ENCODE measurements at regions not wholly inside any gene's neighbourhood (a gene's known extent, or its start where the extent isn't known, plus 50 kb on each side); places are given as distances from the start of the nearest gene placed in this dataset.

DNA sequence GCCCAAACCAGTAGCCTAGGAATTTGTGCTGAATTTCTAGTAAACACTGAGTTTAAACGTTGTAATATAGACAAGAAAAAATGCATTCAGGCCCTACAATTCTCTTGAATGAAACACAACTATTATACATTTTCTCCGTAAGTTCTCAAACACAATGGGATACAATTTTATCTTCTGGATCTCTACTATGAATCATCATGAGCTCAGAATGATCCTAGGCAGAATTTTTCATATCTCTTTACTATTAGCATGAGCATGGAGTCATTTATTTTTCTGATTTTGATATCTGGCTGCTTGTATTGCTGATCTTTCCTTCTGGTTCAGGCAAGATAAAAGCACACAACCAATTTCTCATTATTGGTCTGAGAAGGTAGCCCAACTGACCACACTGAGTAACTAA is 1123.4 kb upstream of the RAG2 start:
- Histone ChIP-seq H3K27me3 (ENCODE audit: insufficient read depth, low read depth, low read length) (no peaks in the 10 kb centered on the region), H3F3A (ENCODE audit: insufficient read depth, low read length, poor library complexity, severe bottlenecking) (no peaks in the 10 kb centered on the region), H4K20me1 (ENCODE audit: insufficient read depth) (no peaks in the 10 kb centered on the region), H2AFZ (ENCODE audit: low read depth, low read length) (no peak overlapping the region), H3K4me2 (ENCODE audit: low read length) (no peak overlapping the region), H3K27ac (ENCODE audit: low read length) (no peak overlapping the region), H3K79me2 (replicated peaks; ENCODE audit: insufficient read depth, low read length) (no peaks in the 10 kb centered on the region), H3K9ac (ENCODE audit: low read length) (no peak overlapping the region), H3K36me3 (ENCODE audit: insufficient read depth, low read length) (no peaks in the 10 kb centered on the region), H3K9me3 (ENCODE audit: low read length) (no peaks in the 10 kb centered on the region), H3K9me2 (ENCODE audit: insufficient read depth, low read length) (no peaks in the 10 kb centered on the region), H3K4me3 (ENCODE audit: low read length) (no peak overlapping the region)
- TF ChIP-seq, protein P1, sequence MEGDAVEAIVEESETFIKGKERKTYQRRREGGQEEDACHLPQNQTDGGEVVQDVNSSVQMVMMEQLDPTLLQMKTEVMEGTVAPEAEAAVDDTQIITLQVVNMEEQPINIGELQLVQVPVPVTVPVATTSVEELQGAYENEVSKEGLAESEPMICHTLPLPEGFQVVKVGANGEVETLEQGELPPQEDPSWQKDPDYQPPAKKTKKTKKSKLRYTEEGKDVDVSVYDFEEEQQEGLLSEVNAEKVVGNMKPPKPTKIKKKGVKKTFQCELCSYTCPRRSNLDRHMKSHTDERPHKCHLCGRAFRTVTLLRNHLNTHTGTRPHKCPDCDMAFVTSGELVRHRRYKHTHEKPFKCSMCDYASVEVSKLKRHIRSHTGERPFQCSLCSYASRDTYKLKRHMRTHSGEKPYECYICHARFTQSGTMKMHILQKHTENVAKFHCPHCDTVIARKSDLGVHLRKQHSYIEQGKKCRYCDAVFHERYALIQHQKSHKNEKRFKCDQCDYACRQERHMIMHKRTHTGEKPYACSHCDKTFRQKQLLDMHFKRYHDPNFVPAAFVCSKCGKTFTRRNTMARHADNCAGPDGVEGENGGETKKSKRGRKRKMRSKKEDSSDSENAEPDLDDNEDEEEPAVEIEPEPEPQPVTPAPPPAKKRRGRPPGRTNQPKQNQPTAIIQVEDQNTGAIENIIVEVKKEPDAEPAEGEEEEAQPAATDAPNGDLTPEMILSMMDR (IDR thresholded peaks at IDR 0.05; ENCODE audit: poor library complexity, severe bottlenecking), result no peak
- TF ChIP-seq MXI1 (conservative IDR thresholded peaks at IDR 0.05; ENCODE audit: poor library complexity, severe bottlenecking) (no peak), SMC3 (conservative IDR thresholded peaks at IDR 0.05; ENCODE audit: poor library complexity) (no peak), RAD21 (conservative IDR thresholded peaks at IDR 0.05) (no peak), POLR2AphosphoS5 (IDR thresholded peaks at IDR 0.05) (no peak), TAF1 (IDR thresholded peaks at IDR 0.05; ENCODE audit: low read depth) (no peak)

DNA sequence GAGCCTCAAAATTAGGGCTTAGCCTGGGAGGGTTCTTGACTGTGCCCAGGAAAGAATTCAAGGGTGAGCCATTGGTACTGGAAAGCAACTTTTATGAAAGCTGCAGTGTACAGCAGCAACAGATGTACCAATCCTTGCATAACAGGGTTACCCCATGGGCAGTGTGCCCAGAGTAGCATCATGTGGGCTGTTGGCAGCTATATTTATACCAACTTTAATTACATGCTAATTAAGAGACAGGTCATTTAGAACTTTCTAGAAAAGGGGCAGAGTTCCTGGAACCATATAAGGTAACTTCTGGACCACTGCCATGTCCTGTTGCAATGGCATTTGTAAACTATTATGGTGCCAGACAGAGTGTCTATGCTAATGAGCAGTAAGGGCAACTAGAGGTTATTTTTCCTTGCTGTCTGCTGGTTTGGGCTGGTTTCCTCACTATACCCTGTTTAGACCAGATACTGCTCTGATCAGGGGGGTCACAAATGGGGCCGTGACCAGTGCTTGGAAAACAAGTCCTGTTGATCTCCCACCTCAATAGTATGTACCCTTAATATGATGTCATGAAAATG is 1120.5 kb upstream of the RAG2 start:
- Histone ChIP-seq H3K4me3 (ENCODE audit: low read length) (no peak overlapping the region), H3K79me2 (replicated peaks; ENCODE audit: insufficient read depth, low read length) (no peaks in the 10 kb centered on the region), H3F3A (ENCODE audit: insufficient read depth, low read length, poor library complexity, severe bottlenecking) (no peaks in the 10 kb centered on the region), H3K4me2 (ENCODE audit: low read length) (no peak overlapping the region), H2AFZ (ENCODE audit: low read depth, low read length) (no peak overlapping the region), H3K9me3 (ENCODE audit: low read length) (no peaks in the 10 kb centered on the region), H3K36me3 (ENCODE audit: insufficient read depth, low read length) (no peaks in the 10 kb centered on the region), H3K27ac (ENCODE audit: low read length) (no peak overlapping the region), H3K9ac (ENCODE audit: low read length) (no peak overlapping the region), H4K20me1 (ENCODE audit: insufficient read depth) (no peaks in the 10 kb centered on the region), H3K9me2 (ENCODE audit: insufficient read depth, low read length) (no peaks in the 10 kb centered on the region), H3K27me3 (ENCODE audit: insufficient read depth, low read depth, low read length) (no peaks in the 10 kb centered on the region)
- TF ChIP-seq POLR2AphosphoS5 (IDR thresholded peaks at IDR 0.05) (no peak), EZH2 (IDR thresholded peaks at IDR 0.05; ENCODE audit: borderline replicate concordance, insufficient read depth, low read length, poor library complexity, severe bottlenecking) (no peak), SMC3 (conservative IDR thresholded peaks at IDR 0.05; ENCODE audit: poor library complexity) (no peak), EP300 (conservative IDR thresholded peaks at IDR 0.05; ENCODE audit: poor library complexity, severe bottlenecking) (no peak), TAF1 (IDR thresholded peaks at IDR 0.05; ENCODE audit: low read depth) (no peak), MXI1 (conservative IDR thresholded peaks at IDR 0.05; ENCODE audit: poor library complexity, severe bottlenecking) (no peak), RAD21 (conservative IDR thresholded peaks at IDR 0.05) (no peak)
- TF ChIP-seq, protein P2, sequence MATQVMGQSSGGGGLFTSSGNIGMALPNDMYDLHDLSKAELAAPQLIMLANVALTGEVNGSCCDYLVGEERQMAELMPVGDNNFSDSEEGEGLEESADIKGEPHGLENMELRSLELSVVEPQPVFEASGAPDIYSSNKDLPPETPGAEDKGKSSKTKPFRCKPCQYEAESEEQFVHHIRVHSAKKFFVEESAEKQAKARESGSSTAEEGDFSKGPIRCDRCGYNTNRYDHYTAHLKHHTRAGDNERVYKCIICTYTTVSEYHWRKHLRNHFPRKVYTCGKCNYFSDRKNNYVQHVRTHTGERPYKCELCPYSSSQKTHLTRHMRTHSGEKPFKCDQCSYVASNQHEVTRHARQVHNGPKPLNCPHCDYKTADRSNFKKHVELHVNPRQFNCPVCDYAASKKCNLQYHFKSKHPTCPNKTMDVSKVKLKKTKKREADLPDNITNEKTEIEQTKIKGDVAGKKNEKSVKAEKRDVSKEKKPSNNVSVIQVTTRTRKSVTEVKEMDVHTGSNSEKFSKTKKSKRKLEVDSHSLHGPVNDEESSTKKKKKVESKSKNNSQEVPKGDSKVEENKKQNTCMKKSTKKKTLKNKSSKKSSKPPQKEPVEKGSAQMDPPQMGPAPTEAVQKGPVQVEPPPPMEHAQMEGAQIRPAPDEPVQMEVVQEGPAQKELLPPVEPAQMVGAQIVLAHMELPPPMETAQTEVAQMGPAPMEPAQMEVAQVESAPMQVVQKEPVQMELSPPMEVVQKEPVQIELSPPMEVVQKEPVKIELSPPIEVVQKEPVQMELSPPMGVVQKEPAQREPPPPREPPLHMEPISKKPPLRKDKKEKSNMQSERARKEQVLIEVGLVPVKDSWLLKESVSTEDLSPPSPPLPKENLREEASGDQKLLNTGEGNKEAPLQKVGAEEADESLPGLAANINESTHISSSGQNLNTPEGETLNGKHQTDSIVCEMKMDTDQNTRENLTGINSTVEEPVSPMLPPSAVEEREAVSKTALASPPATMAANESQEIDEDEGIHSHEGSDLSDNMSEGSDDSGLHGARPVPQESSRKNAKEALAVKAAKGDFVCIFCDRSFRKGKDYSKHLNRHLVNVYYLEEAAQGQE (IDR thresholded peaks at IDR 0.05; ENCODE audit: borderline replicate concordance), result no peak
- TF ChIP-seq, protein P1 (IDR thresholded peaks at IDR 0.05; ENCODE audit: poor library complexity, severe bottlenecking), result no peak
